HG02970 (cell line): ENCODE measurements at regions not wholly inside any gene's neighbourhood (a gene's known extent, or its start where the extent isn't known, plus 50 kb on each side); places are given as distances from the start of the nearest gene placed in this dataset.

Experiments
- ATAC-seq: cut with Tn5 transposase; IDR thresholded peaks from one replicate; pipeline ENCODE4 v1.9.1; 2021; ENCODE audit warnings: mild to moderate bottlenecking, moderate library complexity, moderate number of reproducible peaks; ENCODE audit not compliant: unreplicated experiment, low FRiP score

DNA sequence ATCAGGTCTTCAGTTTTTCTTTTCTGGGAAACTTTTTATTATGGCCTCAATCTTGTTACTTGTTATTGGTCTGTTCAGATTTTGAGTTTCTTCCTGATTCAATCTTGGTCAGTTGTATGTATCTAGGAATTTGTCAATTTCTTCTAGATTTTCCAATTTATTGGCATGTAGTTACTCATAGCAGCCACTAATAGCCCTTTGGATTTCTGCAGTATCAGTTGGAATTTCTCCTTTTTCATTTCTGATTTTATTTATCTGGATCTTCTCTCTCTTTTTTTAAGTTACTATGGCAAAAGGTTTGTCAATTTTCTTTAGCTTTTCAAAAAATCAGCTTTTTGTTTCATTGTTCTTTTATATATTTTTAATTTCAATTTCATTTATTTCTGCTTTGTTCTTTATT is 419.6 kb upstream of the KIRREL3 start:
- ATAC-seq: no peak

DNA sequence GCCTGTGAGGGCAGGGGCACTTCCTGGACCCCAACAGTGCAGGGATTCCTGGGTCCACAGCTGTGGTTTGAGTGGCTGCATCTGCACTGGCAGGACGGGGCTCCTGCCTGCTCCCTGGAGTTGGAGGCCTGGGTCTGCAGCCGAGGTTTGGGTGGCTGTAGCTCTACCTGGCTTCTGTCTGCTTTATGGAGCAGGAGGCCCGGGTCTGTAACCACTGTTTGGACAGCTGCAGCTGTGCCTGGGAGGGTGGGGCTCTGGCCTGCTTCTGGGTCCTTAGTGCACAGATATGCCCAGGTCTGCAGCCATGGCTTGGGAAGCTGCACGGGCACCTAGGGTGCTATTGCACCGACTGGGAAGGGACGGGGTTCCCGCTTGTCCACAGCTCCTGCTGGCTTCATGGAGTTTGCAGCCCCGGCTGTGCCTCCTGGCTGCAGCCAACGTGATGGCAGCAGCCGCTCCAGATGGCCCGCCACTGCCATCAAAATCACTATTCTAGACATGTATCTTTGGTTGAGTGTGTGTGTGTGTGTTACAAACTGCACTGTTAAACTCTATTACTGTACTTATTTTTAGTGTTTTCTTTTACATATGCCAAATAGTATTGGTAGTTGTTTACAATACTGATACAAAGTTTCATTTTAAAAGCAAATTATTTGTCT is 412.3 kb upstream of the KIRREL3 start:
- ATAC-seq: no peak

DNA sequence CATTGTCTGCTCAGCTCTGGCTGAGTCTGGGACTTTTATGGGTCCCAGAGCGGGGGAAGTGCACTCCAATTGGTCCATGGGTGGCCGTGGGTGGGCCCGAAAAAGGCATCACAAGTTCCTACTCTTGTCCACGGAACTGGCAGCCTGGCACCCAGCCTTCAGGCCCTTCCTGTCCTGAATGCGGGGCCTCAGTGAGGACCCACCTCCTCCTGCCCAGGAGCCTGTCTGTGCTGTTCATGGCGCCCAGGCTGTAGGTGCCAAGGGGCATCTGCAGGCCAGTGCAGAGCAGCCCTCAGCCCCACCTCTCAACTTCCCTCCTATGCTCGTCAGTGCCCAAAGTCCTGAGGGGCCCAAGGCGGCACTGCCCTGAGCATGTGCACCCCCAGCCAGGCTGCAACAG is 411.7 kb upstream of the KIRREL3 start:
- no peak for ATAC-seq

DNA sequence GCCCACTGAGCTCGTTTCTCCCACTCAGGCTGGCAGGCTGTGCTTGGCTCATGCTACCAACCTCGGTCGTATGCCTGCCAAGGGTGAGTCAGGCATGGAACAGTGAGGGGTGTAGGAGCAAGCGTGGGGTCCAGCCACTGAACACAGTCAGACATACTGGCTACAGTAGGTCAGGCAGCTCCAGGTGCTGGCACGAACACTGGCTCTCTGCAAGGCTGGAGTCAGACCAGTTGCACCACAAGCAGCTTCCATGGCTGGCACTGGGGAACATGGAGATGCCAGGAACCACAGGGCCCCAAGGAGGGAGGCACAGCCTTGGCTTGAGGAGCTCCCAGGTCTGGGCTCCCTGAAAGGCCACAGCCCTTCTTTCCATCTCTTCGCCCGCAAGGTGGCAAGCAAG is 410.7 kb upstream of the KIRREL3 start:
- no peak for ATAC-seq

DNA sequence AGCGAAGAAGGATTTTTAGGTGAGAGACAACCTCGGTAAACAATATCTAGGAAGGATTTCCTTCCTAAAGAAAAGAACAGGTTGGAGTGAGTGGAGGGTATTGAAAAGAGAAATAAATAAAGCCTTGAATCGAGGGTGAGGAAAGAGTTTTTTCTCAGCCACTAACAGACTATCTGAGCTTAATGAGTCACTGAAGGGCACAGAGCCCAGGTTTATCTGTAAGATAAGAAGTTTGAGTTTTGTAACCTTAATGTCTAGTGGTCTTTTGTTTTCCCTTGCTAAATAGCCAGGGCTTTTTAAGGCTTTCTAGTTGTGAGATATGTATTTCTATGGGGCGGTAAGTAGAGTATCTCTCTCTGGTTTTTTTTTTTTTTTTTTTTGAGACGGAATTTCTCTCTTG is 394.5 kb upstream of the KIRREL3 start:
- ATAC-seq: no peak

DNA sequence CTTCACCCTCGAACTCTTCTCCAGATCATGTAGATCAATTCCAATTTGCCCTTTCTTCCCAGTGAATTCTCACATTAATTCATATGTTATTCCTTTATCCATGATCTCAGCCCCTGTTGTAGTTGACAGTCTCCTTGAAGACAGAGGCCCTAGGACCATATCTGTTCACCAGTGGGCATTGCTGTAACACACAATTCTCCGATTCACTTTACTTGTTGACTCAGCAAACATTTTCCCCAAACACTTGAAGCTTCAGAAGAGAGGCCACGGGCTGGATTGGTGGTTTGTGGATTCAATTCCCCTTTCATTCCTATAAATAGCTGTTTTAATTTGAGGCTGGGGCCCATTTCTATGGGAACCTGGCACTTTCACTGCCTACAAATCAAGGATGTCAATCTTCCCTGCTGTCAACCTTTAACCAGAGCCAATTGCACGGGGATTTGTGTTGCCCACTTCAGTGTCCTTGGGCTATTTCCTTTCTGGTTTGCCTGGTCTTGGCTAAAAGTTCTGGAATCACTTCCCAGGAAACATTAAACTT is 393.0 kb upstream of the KIRREL3 start:
- ATAC-seq: no peak

DNA sequence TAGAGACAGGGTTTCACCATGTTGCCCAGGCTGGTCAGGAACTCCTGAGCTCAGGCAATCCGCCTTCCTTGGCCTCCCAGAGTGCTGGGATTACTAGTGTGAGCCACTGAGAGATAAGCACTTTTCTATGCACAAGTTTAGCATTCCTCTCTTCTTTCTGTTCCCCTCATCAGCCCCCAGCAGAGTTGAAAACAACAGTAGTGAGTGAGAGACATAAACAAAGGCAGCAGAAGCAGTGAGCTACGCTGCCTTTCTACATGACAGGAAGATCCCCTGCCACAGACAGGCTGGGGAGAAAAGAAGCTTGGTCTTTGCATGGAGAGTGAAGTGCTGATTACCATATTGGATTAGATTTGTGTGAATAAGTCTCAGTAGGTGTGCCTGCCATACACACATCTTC is 392.0 kb upstream of the KIRREL3 start:
- no peak for ATAC-seq

DNA sequence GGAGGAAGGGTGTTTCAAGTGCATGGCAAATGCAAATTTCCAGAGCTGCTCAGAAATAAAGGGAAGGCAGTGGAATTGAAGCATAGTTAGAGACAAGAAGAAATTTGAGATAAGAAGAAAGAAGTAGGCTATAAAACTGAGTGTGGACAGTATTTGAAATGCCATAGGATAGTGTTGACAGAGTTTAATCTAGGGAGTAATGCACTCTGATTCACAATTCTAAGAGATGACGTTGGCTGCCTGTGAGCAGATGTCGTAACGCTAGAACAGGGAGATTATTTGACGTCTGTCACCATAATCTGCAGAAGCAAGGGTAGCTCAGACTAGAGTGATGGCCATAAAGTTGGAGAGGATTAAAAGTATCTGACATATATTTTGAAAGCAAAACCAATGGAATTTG is 389.9 kb upstream of the KIRREL3 start:
- ATAC-seq: no peak

DNA sequence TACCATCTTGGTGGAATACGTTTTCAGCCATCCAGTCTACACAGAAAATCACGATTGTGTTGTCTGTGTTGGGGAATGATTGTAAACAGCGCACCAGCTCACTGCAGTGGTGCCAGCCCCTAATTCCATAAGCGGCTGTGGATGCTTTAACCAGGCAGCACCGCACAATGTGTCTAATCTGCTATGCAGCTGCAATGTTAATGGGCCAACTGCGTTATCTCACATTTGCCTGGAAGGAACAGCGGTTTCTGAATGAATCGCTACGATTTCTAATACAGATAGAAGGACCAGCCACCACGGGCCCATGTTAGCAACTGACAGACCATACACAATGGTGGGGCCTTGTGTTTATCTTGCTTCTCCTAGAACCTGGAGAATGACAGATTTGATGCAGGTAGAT is 384.5 kb upstream of the KIRREL3 start:
- ATAC-seq: no peak

DNA sequence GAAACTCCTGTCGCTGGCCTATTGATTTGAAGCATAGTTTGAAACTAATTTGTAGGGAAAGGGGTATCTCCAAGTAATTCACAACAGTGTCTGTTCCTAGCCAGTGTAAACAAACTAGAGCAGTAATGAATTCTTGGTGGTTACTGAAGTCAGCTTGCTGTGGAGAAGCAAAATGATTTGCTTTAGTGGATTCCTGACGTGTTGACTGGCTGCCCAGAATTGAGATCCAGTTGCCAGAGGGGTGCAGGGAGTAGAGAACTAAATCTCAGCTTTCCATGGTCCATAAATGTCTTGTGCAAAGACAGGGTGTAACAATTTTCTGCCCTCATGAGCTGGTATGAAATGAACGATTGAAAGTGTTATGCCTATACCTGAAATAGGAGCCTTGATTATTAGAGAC is 382.5 kb upstream of the KIRREL3 start:
- ATAC-seq: no peak

DNA sequence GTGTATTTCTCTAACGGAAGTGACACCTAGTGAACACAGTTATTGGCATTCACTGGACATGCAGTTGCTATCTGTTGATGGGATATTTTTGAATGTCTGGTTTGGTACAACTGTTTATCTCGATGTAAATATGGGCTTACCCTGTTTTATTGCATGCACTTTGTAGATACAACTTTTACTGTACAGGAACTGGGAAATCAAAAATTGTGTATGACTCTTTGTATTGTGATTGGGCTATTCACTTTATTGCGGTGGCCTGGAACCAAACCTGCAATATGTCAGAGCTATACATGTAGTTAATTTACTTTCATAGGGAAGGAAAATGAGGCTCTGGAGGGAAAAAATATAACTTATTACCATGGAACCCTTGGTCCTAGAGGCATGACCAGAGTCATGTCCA is 380.7 kb upstream of the KIRREL3 start:
- ATAC-seq: no peak

DNA sequence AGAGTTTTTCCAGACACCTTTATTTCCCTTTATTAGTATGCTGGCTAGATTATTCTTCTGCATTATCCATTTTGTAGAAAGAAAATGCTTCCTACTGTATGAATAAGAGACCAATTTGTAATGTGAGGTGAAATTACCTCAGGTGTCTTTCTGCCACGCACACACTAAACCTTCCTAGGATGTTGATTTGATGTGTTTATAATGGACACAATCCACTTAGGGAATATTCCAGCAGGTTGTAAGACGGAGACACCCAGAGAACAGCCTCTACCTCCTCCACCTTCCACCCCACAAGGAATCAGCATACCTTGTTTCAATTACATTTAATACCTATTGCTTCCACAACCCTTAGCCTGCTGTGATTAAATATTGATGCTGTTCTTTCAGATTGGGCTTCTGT is 379.1 kb upstream of the KIRREL3 start:
- ATAC-seq: no peak

DNA sequence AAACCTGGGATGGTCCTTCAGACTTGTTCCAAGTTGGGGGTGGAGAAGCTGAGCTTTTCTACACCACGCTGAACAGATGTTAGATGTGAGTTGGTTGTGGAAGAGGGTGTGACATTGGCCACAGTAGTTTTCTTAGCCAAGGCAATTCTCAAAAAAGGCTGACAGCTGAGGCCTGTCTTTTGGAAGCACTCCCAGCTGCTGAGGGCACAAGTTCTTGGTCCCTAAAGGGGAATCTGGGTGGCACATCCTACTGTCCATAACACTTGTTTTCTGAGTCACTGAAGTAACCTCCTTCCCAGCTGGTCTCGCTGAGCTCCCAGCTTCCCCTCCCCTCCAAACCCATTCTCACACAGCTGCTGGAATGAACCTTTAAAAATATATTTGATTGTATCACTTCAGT is 375.7 kb upstream of the KIRREL3 start:
- ATAC-seq: no peak

DNA sequence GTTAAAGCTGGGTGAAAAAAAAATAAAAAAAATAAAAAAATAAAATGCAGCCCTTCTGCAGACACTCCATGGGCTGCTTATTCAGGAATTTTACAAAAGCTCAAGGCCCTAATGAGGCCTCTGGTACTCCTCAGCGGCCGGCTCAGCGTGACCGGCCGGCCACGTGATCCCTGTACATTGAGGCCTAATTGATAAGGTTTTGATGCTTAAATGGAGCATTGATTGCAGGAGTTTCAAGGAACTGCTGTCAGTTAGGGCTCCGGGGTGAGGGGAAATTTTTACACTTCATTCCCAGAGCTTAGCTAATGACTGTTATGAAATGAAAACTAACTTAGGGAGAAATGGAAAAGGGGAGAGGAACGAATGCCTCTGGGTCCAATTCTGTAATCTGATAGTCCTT is 368.8 kb upstream of the KIRREL3 start:
- ATAC-seq: no peak

DNA sequence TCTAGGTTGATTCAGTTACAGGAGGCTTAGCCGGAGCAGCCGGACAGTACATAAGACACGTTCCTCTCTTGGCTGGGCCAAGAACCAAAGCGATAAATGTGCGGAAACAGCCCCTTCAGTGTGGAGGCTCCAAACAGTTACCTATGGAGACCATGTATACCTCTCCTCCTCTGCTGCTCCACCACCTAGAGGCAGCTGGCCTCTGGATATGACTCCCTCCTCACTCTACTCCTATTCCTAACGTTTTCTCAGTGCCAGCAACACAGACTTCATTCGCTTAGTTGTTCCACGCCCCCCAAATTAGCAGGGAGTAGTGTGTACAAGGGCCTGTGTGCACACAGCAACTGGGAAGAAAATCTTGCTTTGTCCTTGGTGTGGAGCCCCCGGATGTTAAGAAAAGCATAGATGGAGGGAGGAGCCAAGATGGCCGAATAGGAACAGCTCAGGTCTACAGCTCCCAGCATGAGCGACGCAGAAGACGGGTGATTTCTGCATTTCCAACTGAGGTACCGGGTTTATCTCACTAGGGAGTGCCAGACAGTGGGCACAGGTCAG is 362.3 kb upstream of the KIRREL3 start:
- no peak for ATAC-seq

DNA sequence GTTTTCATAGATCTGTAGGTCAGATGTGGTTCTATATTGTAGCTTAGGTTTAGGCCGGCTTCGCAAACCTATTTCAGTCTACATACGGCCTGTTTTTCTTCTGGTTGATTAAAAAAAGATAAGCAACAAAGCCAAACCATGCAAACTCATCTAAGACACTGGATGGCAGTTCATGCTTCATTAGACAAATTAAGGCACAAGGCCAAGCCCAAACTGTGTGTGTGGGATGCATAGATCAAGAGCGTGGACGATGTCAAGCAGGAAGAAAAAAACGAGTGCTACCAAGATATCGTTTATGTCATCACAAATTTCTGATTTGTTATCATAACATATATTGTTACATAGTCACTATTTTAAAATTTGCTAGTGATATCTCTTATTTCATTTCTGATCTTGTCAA is 357.6 kb upstream of the KIRREL3 start:
- no peak for ATAC-seq

DNA sequence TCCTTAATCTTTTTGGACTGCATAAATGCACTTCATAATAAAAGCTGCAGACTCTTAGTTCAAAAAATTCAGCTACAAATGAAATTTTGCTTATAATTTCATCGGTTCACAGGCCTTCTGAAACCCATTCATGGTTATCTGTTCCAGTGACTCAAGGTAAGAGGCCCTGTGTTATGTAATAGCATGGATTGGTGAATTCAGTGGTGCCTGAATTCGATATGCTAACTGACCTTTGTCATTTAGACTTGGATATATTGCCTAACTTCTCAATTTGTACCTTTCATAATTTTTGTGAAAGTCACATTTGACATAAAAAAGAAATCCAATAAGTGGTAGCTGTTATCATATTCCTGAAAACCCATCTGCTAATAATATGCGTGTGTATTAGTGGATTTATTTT is 349.9 kb upstream of the KIRREL3 start:
- ATAC-seq: no peak

DNA sequence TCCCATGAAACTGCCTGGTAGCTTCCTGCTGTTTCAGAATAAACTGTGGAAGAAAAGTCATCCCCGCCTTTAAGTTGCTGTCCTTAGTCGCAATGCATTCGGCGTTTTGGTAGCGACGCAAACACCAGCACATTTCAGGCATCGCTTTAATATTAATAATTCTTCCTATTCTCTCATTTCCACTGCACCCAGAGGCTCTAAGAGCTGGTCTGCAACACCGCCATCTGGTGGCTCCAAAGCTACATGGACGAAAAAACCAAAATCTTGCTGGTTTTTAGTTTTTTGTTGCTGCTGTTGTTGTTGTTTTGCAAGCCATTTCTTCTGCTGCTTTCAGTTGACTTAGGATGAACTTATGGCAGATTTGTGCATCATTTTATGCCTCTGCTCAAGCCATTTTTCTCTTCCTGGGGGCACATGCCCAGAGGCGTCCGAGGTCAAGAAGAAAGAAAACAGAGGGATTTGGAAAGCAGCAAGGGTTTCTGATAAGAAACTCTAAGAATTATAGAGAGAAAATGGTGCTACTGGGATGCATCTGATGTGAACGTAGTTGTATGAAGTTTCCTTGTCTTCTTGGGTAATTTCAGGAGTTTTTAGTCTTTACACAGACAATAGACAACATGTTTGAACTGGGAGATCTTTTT is 345.4 kb upstream of the KIRREL3 start:
- ATAC-seq: no peak

DNA sequence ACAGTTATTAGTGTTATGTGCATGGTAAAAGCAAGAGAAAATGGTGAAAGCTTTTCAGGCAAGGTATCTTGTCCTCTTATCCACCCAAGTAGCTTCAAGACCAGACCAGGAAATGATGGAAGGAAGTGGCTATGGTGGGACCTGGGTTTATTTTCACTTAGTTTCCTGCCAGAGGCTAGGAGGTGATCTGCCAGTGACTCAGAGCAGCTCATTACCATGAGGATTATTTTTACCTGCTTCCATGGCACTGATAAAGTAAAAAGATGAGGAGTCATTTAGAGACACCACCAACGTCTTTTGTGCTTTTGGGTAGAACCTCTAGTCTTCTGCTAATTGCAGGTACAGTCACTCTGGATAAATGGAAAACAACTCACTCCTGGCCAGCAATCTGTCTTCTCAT is 339.9 kb upstream of the KIRREL3 start:
- no peak for ATAC-seq

DNA sequence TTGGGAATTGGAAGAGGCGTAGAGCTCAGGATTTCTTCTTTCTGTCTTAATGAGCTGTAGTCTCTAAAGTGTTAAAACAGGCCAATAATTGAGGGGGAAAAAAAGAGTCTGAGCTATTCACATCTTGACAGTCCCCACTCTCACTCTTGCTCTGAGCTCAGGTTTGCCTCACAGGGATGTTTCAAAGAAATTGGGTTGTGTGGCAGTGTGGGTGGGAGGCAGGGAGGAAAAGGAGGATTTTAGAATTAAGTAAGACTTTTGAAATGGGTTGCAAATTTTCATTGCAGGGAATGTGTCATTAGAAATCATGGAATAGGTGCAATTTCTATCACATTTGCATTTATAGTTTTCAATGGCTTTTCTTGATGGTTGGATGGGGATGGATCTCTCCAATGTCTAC is 338.8 kb upstream of the KIRREL3 start:
- no peak for ATAC-seq

DNA sequence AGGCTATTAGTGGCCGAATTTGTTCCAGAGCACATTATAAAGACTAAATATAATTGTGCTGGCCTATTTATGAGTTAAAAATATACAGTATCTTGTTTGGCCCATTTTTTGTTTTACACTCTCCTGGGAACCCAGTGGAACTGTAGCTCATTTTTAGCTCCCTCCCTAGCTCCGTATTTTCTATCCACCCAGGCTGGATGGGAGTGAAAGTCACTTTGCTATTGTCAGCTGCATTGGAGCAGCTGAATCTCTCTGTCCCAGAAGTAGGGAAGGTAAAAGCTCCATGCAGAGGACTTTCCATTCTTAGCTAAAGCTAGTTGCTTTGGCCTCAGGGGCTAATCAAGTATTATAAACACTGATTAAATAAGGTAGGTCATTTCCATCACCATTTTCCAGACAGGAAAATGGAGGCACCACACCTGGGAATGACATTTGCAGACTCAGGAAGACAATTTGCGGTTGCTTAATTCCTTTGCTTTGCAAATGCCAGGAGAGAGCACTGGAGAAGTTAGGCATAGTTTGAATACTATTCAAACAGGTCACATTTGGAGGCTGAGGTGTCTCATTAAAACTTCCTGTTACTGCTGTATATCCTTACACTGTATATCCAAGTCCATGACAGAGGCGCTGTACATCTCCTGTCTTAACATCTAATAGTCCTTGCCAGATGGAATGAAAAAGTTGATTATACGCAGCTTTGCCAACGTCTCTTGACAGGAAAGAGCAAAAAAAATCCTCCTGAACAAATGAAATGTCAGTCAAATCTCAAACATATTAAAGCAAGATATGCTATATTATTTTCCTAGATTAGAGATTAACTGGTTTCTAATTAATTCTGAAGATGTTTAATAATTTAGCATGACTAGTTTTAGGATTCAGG is 338.1 kb upstream of the KIRREL3 start:
- no peak for ATAC-seq
